ENCODE measurements at regions not wholly inside any gene's neighbourhood (a gene's known extent, or its start where the extent isn't known, plus 50 kb on each side); places are given as distances from the start of the nearest gene placed in this dataset.

GRCh38 chr6:150755524-150755923 lies 110.0 kb upstream of the MTHFD1L start:
- TF ChIP-seq EZH2 (IDR thresholded peaks at IDR 0.05; ENCODE audit: borderline replicate concordance, insufficient read depth, low read length, poor library complexity, severe bottlenecking), result no peak
- no peak for TF ChIP-seq RAD21 (conservative IDR thresholded peaks at IDR 0.05)
- TF ChIP-seq, protein P1, sequence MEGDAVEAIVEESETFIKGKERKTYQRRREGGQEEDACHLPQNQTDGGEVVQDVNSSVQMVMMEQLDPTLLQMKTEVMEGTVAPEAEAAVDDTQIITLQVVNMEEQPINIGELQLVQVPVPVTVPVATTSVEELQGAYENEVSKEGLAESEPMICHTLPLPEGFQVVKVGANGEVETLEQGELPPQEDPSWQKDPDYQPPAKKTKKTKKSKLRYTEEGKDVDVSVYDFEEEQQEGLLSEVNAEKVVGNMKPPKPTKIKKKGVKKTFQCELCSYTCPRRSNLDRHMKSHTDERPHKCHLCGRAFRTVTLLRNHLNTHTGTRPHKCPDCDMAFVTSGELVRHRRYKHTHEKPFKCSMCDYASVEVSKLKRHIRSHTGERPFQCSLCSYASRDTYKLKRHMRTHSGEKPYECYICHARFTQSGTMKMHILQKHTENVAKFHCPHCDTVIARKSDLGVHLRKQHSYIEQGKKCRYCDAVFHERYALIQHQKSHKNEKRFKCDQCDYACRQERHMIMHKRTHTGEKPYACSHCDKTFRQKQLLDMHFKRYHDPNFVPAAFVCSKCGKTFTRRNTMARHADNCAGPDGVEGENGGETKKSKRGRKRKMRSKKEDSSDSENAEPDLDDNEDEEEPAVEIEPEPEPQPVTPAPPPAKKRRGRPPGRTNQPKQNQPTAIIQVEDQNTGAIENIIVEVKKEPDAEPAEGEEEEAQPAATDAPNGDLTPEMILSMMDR (IDR thresholded peaks at IDR 0.05; ENCODE audit: poor library complexity, severe bottlenecking), result no peak
- TF ChIP-seq POLR2AphosphoS5 (IDR thresholded peaks at IDR 0.05), result no peak
- no peak for TF ChIP-seq REST (IDR thresholded peaks at IDR 0.05; ENCODE audit: borderline replicate concordance)
- no peak for TF ChIP-seq SMC3 (conservative IDR thresholded peaks at IDR 0.05; ENCODE audit: poor library complexity)
- no peak for TF ChIP-seq EP300 (conservative IDR thresholded peaks at IDR 0.05; ENCODE audit: poor library complexity, severe bottlenecking)
- no peak for TF ChIP-seq MXI1 (conservative IDR thresholded peaks at IDR 0.05; ENCODE audit: poor library complexity, severe bottlenecking)

Data from neural cell (in vitro differentiated cells).